ENCODE measurements at regions not wholly inside any gene's neighbourhood (a gene's known extent, or its start where the extent isn't known, plus 50 kb on each side); places are given as distances from the start of the nearest gene placed in this dataset.

DNA sequence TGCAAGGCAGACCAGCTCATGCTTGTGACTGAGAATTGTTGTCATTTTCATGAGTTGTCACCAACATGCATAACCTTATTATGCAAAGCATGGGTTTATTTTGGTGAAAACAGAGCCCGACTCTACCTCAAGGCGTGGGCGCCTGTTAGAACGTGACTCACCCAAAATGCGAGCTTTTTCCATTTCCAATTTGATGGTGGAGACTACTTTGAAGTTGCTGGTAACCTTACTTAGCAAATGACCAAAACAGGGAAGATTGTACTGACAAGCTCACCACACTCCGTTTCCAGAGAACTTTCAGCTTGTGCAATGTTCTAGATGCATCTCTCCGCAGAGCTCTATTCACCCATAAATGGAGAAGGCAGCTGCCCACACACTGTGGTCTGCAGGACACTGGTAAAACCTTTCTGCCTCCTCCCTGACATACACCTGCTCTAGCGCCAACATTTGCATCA, 284.5 kb downstream of the MAF start:
- TF ChIP-seq, protein P1, sequence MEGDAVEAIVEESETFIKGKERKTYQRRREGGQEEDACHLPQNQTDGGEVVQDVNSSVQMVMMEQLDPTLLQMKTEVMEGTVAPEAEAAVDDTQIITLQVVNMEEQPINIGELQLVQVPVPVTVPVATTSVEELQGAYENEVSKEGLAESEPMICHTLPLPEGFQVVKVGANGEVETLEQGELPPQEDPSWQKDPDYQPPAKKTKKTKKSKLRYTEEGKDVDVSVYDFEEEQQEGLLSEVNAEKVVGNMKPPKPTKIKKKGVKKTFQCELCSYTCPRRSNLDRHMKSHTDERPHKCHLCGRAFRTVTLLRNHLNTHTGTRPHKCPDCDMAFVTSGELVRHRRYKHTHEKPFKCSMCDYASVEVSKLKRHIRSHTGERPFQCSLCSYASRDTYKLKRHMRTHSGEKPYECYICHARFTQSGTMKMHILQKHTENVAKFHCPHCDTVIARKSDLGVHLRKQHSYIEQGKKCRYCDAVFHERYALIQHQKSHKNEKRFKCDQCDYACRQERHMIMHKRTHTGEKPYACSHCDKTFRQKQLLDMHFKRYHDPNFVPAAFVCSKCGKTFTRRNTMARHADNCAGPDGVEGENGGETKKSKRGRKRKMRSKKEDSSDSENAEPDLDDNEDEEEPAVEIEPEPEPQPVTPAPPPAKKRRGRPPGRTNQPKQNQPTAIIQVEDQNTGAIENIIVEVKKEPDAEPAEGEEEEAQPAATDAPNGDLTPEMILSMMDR (IDR thresholded peaks at IDR 0.05 in 2 of 3, conservative IDR thresholded peaks at IDR 0.05 in 1 of 3; ENCODE audit: borderline replicate concordance in 1 of 3, insufficient read depth in 1 of 3, low read depth in 2 of 3, low read length in 2 of 3) = no peak
- TF ChIP-seq POLR2A (IDR thresholded peaks at IDR 0.05; ENCODE audit: borderline replicate concordance, extremely low read depth, insufficient read depth, insufficient read length) (no peak), ELF1 (IDR thresholded peaks at IDR 0.05; ENCODE audit: borderline replicate concordance, low read depth) (no peak), ZNF274 (IDR thresholded peaks at IDR 0.05; ENCODE audit: low read depth, low read length) (no peak), ZFX (IDR thresholded peaks at IDR 0.05) (no peak)
- TF ChIP-seq, protein P2, sequence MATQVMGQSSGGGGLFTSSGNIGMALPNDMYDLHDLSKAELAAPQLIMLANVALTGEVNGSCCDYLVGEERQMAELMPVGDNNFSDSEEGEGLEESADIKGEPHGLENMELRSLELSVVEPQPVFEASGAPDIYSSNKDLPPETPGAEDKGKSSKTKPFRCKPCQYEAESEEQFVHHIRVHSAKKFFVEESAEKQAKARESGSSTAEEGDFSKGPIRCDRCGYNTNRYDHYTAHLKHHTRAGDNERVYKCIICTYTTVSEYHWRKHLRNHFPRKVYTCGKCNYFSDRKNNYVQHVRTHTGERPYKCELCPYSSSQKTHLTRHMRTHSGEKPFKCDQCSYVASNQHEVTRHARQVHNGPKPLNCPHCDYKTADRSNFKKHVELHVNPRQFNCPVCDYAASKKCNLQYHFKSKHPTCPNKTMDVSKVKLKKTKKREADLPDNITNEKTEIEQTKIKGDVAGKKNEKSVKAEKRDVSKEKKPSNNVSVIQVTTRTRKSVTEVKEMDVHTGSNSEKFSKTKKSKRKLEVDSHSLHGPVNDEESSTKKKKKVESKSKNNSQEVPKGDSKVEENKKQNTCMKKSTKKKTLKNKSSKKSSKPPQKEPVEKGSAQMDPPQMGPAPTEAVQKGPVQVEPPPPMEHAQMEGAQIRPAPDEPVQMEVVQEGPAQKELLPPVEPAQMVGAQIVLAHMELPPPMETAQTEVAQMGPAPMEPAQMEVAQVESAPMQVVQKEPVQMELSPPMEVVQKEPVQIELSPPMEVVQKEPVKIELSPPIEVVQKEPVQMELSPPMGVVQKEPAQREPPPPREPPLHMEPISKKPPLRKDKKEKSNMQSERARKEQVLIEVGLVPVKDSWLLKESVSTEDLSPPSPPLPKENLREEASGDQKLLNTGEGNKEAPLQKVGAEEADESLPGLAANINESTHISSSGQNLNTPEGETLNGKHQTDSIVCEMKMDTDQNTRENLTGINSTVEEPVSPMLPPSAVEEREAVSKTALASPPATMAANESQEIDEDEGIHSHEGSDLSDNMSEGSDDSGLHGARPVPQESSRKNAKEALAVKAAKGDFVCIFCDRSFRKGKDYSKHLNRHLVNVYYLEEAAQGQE (IDR thresholded peaks at IDR 0.05; ENCODE audit: low read depth) = no peak
- TF ChIP-seq, protein P3, sequence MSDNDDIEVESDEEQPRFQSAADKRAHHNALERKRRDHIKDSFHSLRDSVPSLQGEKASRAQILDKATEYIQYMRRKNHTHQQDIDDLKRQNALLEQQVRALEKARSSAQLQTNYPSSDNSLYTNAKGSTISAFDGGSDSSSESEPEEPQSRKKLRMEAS (IDR thresholded peaks at IDR 0.05) = no peak
- TF ChIP-seq, protein P4, sequence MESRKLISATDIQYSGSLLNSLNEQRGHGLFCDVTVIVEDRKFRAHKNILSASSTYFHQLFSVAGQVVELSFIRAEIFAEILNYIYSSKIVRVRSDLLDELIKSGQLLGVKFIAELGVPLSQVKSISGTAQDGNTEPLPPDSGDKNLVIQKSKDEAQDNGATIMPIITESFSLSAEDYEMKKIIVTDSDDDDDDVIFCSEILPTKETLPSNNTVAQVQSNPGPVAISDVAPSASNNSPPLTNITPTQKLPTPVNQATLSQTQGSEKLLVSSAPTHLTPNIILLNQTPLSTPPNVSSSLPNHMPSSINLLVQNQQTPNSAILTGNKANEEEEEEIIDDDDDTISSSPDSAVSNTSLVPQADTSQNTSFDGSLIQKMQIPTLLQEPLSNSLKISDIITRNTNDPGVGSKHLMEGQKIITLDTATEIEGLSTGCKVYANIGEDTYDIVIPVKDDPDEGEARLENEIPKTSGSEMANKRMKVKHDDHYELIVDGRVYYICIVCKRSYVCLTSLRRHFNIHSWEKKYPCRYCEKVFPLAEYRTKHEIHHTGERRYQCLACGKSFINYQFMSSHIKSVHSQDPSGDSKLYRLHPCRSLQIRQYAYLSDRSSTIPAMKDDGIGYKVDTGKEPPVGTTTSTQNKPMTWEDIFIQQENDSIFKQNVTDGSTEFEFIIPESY (IDR thresholded peaks at IDR 0.05; ENCODE audit: extremely low read depth, insufficient replicate concordance, low read length) = no peak
